ENCODE measurements at regions not wholly inside any gene's neighbourhood (a gene's known extent, or its start where the extent isn't known, plus 50 kb on each side); places are given as distances from the start of the nearest gene placed in this dataset.

- no peak overlapping the region for H3K4me3 ChIP-seq
- intact Hi-C loops (cut with DNase I; ENCODE audit: low total_unique reads), result no loop called here
- H3K36me3 ChIP-seq (ENCODE audit: low read depth, missing control alignments), result no peaks in the 10 kb centered on the region
- WGBS, 2 donors, result 71 to 83% methylated on average over 1 of the region's 1 CpG
- no peak for DNase-seq
- H3K27me3 ChIP-seq, result no peaks in the 10 kb centered on the region
- no peaks in the 10 kb centered on the region for H3K4me1 ChIP-seq
- H3K9me3 ChIP-seq, result no peaks in the 10 kb centered on the region
- no peak overlapping the region for H3K27ac ChIP-seq
- TF ChIP-seq POLR2A (IDR thresholded peaks at IDR 0.05) (no peak), CTCF (IDR thresholded peaks at IDR 0.05) (no peak)
Observed at GRCh38 chr13:47831265-47831664, 169.8 kb downstream of the SUCLA2 start.

GRCh38 chr13:47829690-47830089, 171.4 kb downstream of the SUCLA2 start:
- H3K36me3 ChIP-seq (ENCODE audit: low read depth, missing control alignments), result no peaks in the 10 kb centered on the region
- WGBS, 2 donors, result 97 to 100% methylated on average over 1 of the region's 1 CpG
- intact Hi-C loops (cut with DNase I; ENCODE audit: low total_unique reads), result no loop called here
- no peaks in the 10 kb centered on the region for H3K4me1 ChIP-seq
- no peak overlapping the region for H3K27ac ChIP-seq
- no peak overlapping the region for H3K4me3 ChIP-seq
- H3K9me3 ChIP-seq, result no peaks in the 10 kb centered on the region
- H3K27me3 ChIP-seq, result no peaks in the 10 kb centered on the region
- TF ChIP-seq CTCF (IDR thresholded peaks at IDR 0.05) (no peak), POLR2A (IDR thresholded peaks at IDR 0.05) (no peak)
- no peak for DNase-seq

- no peak overlapping the region for H3K27ac ChIP-seq
- H3K27me3 ChIP-seq, result no peaks in the 10 kb centered on the region
- no peaks in the 10 kb centered on the region for H3K9me3 ChIP-seq
- intact Hi-C loops (cut with DNase I; ENCODE audit: low total_unique reads), result no loop called here
- no peak for DNase-seq
- TF ChIP-seq CTCF (IDR thresholded peaks at IDR 0.05), result no peak
- TF ChIP-seq POLR2A (IDR thresholded peaks at IDR 0.05), result no peak
- no peak overlapping the region for H3K4me3 ChIP-seq
- no peaks in the 10 kb centered on the region for H3K4me1 ChIP-seq
- WGBS, 2 donors, result 41 to 58% methylated on average over 2 of the region's 2 CpGs
- no peaks in the 10 kb centered on the region for H3K36me3 ChIP-seq (ENCODE audit: low read depth, missing control alignments)
Observed at GRCh38 chr13:47826471-47826870, 174.6 kb downstream of the SUCLA2 start.

- no peaks in the 10 kb centered on the region for H3K36me3 ChIP-seq (ENCODE audit: low read depth, missing control alignments)
- no peak overlapping the region for H3K27ac ChIP-seq
- intact Hi-C loops (cut with DNase I; ENCODE audit: low total_unique reads), result no loop called here
- H3K4me1 ChIP-seq, result no peaks in the 10 kb centered on the region
- DNase-seq, result no peak
- 87 to 88% methylated on average over 4 of the region's 4 CpGs for WGBS, 2 donors
- H3K9me3 ChIP-seq, result no peaks in the 10 kb centered on the region
- H3K27me3 ChIP-seq, result no peaks in the 10 kb centered on the region
- TF ChIP-seq CTCF (IDR thresholded peaks at IDR 0.05), result no peak
- no peak for TF ChIP-seq POLR2A (IDR thresholded peaks at IDR 0.05)
- no peak overlapping the region for H3K4me3 ChIP-seq
Observed at GRCh38 chr13:47822036-47822435, 179.0 kb downstream of the SUCLA2 start.

- no peak for DNase-seq
- H3K27me3 ChIP-seq, result no peaks in the 10 kb centered on the region
- 71 to 78% methylated on average over 5 of the region's 5 CpGs for WGBS, 2 donors
- intact Hi-C loops (cut with DNase I; ENCODE audit: low total_unique reads), result no loop called here
- TF ChIP-seq POLR2A (IDR thresholded peaks at IDR 0.05) (no peak), CTCF (IDR thresholded peaks at IDR 0.05) (no peak)
- no peaks in the 10 kb centered on the region for H3K36me3 ChIP-seq (ENCODE audit: low read depth, missing control alignments)
- no peak overlapping the region for H3K4me3 ChIP-seq
- H3K27ac ChIP-seq, result no peak overlapping the region
- H3K9me3 ChIP-seq, result no peaks in the 10 kb centered on the region
- no peaks in the 10 kb centered on the region for H3K4me1 ChIP-seq
Observed at GRCh38 chr13:47816831-47817230, 184.2 kb downstream of the SUCLA2 start.
